ENCODE measurements at regions not wholly inside any gene's neighbourhood (a gene's known extent, or its start where the extent isn't known, plus 50 kb on each side); places are given as distances from the start of the nearest gene placed in this dataset.

GRCh38 chr3:124235446-124235845 lies 243.5 kb upstream of the ROPN1 start:
- DNase-seq (ENCODE audit: low read depth in 1 of 2, low spot score in 1 of 2) = no peak
- H3K4me3 ChIP-seq (replicated peaks; ENCODE audit: insufficient read depth, low read length) = no peak overlapping the region
- no peak overlapping the region for H3K27ac ChIP-seq (replicated peaks)
- TF ChIP-seq POLR2AphosphoS5 (IDR thresholded peaks at IDR 0.05; ENCODE audit: low read depth) = no peak
- no peak for TF ChIP-seq SPI1 (IDR thresholded peaks at IDR 0.05; ENCODE audit: borderline replicate concordance, low read depth)
- no peak for TF ChIP-seq CTCF (IDR thresholded peaks at IDR 0.05; ENCODE audit: insufficient read depth, low read length)
- TF ChIP-seq REST (IDR thresholded peaks at IDR 0.05; ENCODE audit: insufficient replicate concordance, low read depth) = no peak
- no peak for TF ChIP-seq GABPA (IDR thresholded peaks at IDR 0.05; ENCODE audit: low read depth)
- no peaks in the 10 kb centered on the region for H3K27me3 ChIP-seq (ENCODE audit: insufficient read depth, poor library complexity, severe bottlenecking)

- Histone ChIP-seq H3K27ac (replicated peaks) (no peak overlapping the region), H3K4me3 (replicated peaks; ENCODE audit: insufficient read depth, low read length) (no peak overlapping the region), H3K27me3 (ENCODE audit: insufficient read depth, poor library complexity, severe bottlenecking) (no peaks in the 10 kb centered on the region)
- TF ChIP-seq SPI1 (IDR thresholded peaks at IDR 0.05; ENCODE audit: borderline replicate concordance, low read depth) (no peak), GABPA (IDR thresholded peaks at IDR 0.05; ENCODE audit: low read depth) (no peak), CTCF (IDR thresholded peaks at IDR 0.05; ENCODE audit: insufficient read depth, low read length) (no peak), POLR2AphosphoS5 (IDR thresholded peaks at IDR 0.05; ENCODE audit: low read depth) (no peak), REST (IDR thresholded peaks at IDR 0.05; ENCODE audit: insufficient replicate concordance, low read depth) (no peak)
- DNase-seq (ENCODE audit: low read depth in 1 of 2, low spot score in 1 of 2) = no peak
Observed at GRCh38 chr3:124243177-124243859, 251.4 kb upstream of the ROPN1 start.

- no peak for DNase-seq (ENCODE audit: low read depth in 1 of 2, low spot score in 1 of 2)
- Histone ChIP-seq H3K27me3 (ENCODE audit: insufficient read depth, poor library complexity, severe bottlenecking) (no peaks in the 10 kb centered on the region), H3K4me3 (replicated peaks; ENCODE audit: insufficient read depth, low read length) (no peak overlapping the region), H3K27ac (replicated peaks) (no peak overlapping the region)
- TF ChIP-seq POLR2AphosphoS5 (IDR thresholded peaks at IDR 0.05; ENCODE audit: low read depth) (no peak), GABPA (IDR thresholded peaks at IDR 0.05; ENCODE audit: low read depth) (no peak), SPI1 (IDR thresholded peaks at IDR 0.05; ENCODE audit: borderline replicate concordance, low read depth) (no peak), REST (IDR thresholded peaks at IDR 0.05; ENCODE audit: insufficient replicate concordance, low read depth) (no peak), CTCF (IDR thresholded peaks at IDR 0.05; ENCODE audit: insufficient read depth, low read length) (no peak)
Observed at GRCh38 chr3:124246376-124246775, 254.5 kb upstream of the ROPN1 start.
